Fibroblast of peridontal ligament (primary cell): ENCODE measurements at regions not wholly inside any gene's neighbourhood (a gene's known extent, or its start where the extent isn't known, plus 50 kb on each side); places are given as distances from the start of the nearest gene placed in this dataset.

Source experiments
- DNase-seq: peaks from one replicate; pipeline ENCODE4 v3.0.0-alpha.2; 2010; ENCODE audit errors: extremely low read depth

- DNase-seq: no peak
Observed at GRCh38 chr3:186487819-186488218, 56.4 kb downstream of the CRYGS start.

GRCh38 chr3:186487037-186487436, 57.1 kb downstream of the CRYGS start:
- DNase-seq: no peak

- DNase-seq: no peak
Observed at GRCh38 chr3:186483611-186484340, 60.4 kb downstream of the CRYGS start.

GRCh38 chr3:186481526-186481925, 62.7 kb downstream of the CRYGS start:
- no peak for DNase-seq

- DNase-seq: no peak
Observed at GRCh38 chr3:186477876-186478275, 66.3 kb downstream of the CRYGS start.

GRCh38 chr3:186477033-186477432, 67.1 kb downstream of the CRYGS start:
- no peak for DNase-seq

GRCh38 chr3:186476541-186476940, 67.6 kb downstream of the CRYGS start:
- no peak for DNase-seq

GRCh38 chr3:186476044-186476468, 68.1 kb downstream of the CRYGS start:
- DNase-seq: no peak

GRCh38 chr3:186473166-186473565, 71.0 kb downstream of the CRYGS start:
- no peak for DNase-seq

- DNase-seq: peak; percentile 5
Observed at GRCh38 chr3:186472456-186473008, 71.6 kb downstream of the CRYGS start.

- no peak for DNase-seq
Observed at GRCh38 chr3:186471771-186472170, 72.4 kb downstream of the CRYGS start.

GRCh38 chr3:186469525-186469924, 74.7 kb downstream of the CRYGS start:
- DNase-seq: no peak

GRCh38 chr3:186467969-186468368, 76.2 kb downstream of the CRYGS start:
- no peak for DNase-seq

- DNase-seq: peak; percentile 8
Observed at GRCh38 chr3:186466391-186466974, 77.7 kb downstream of the CRYGS start.

GRCh38 chr3:186465508-186465907, 78.7 kb downstream of the CRYGS start:
- DNase-seq: no peak

GRCh38 chr3:186464424-186465093, 79.6 kb downstream of the CRYGS start:
- no peak for DNase-seq

GRCh38 chr3:186461141-186461540, 83.0 kb downstream of the CRYGS start:
- peak; percentile 24 for DNase-seq

GRCh38 chr3:186459108-186459467, 85.1 kb downstream of the CRYGS start:
- no peak for DNase-seq

GRCh38 chr3:186458306-186459107, 85.7 kb downstream of the CRYGS start:
- no peak for DNase-seq

GRCh38 chr3:186457236-186457635, 86.9 kb downstream of the CRYGS start:
- no peak for DNase-seq

- no peak for DNase-seq
Observed at GRCh38 chr3:186456731-186457191, 87.4 kb downstream of the CRYGS start.
